ENCODE measurements at regions not wholly inside any gene's neighbourhood (a gene's known extent, or its start where the extent isn't known, plus 50 kb on each side); places are given as distances from the start of the nearest gene placed in this dataset.

DNA sequence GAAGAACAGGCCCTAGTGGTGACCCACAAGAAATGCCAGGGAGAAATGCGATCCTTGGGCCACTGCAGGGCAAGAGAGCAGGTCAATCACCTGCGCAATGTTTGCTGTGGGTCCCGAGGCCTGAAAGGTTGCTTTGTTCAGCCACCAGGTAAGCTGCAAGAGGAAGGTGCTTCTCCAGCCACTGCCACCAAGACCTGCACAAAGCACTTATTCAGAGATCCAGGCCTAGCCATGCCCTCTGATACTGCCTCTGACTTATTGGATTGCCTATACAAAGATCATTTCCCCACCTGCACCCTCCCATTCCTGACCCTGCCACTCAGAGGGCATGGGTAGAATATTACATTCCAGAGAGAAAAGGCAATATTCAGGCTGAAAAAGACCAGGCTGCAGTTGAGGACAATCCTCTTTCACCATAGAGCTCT is 349.4 kb upstream of the NFIA start:
- DNase-seq = no peak
- intact Hi-C loops (cut with micrococcal nuclease) = no loop called here
- TF ChIP-seq, protein P1, sequence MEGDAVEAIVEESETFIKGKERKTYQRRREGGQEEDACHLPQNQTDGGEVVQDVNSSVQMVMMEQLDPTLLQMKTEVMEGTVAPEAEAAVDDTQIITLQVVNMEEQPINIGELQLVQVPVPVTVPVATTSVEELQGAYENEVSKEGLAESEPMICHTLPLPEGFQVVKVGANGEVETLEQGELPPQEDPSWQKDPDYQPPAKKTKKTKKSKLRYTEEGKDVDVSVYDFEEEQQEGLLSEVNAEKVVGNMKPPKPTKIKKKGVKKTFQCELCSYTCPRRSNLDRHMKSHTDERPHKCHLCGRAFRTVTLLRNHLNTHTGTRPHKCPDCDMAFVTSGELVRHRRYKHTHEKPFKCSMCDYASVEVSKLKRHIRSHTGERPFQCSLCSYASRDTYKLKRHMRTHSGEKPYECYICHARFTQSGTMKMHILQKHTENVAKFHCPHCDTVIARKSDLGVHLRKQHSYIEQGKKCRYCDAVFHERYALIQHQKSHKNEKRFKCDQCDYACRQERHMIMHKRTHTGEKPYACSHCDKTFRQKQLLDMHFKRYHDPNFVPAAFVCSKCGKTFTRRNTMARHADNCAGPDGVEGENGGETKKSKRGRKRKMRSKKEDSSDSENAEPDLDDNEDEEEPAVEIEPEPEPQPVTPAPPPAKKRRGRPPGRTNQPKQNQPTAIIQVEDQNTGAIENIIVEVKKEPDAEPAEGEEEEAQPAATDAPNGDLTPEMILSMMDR (IDR thresholded peaks at IDR 0.05) = no peak
- Histone ChIP-seq H3K27me3 (ENCODE audit: control insufficient read depth in 2 of 2, insufficient read depth in 2 of 2, low read length in 2 of 2) (no peaks in the 10 kb centered on the region), H3K79me2 (ENCODE audit: insufficient read depth, low read length) (no peaks in the 10 kb centered on the region), H3K36me3 (replicated peaks in 1 of 2; ENCODE audit: control insufficient read depth in 1 of 2, insufficient read depth in 2 of 2, low read length in 2 of 2) (no peaks in the 10 kb centered on the region), H3K9me3 (replicated peaks in 1 of 2; ENCODE audit: control insufficient read depth in 1 of 2, insufficient read depth in 1 of 2, low read length in 2 of 2) (peaks cover 0 to 2% of the 10 kb centered on the region in 2 donors), H3K4me2 (replicated peaks; ENCODE audit: extremely low read depth, low read length, poor library complexity, severe bottlenecking) (no peak overlapping the region), H4K20me1 (ENCODE audit: insufficient read depth, low read length) (no peaks in the 10 kb centered on the region), H2AFZ (ENCODE audit: insufficient read depth, low read depth, low read length, poor library complexity, severe bottlenecking) (no peak overlapping the region), H3K4me3 (replicated peaks in 1 of 3; ENCODE audit: low read depth in 2 of 3, low read length in 3 of 3) (no peak overlapping the region), H3K9ac (ENCODE audit: insufficient read depth, low read length, poor library complexity, severe bottlenecking) (no peak overlapping the region), H3K4me1 (ENCODE audit: control insufficient read depth in 1 of 2, insufficient read depth in 2 of 2, low read length in 2 of 2) (no peaks in the 10 kb centered on the region), H3K27ac (ENCODE audit: low read depth in 1 of 2, low read length in 2 of 2) (no peak overlapping the region)
- WGBS (ENCODE audit: insufficient coverage) = 92% methylated on average over 3 of the region's 3 CpGs
- no peak overlapping the region for H3K27ac Mint-ChIP-seq
- H3K4me1 Mint-ChIP-seq = no peaks in the 10 kb centered on the region
- peaks cover 0 to 5% (median under 1%) of the 10 kb centered on the region in 7 donors for H3K9me3 Mint-ChIP-seq
- no peak overlapping the region for H3K4me3 Mint-ChIP-seq
- H3K36me3 Mint-ChIP-seq = no peaks in the 10 kb centered on the region
- peaks cover 0 to 2% (median 2%) of the 10 kb centered on the region in 3 donors for H3K27me3 Mint-ChIP-seq (ENCODE audit: low read depth in 3 of 3)

DNA sequence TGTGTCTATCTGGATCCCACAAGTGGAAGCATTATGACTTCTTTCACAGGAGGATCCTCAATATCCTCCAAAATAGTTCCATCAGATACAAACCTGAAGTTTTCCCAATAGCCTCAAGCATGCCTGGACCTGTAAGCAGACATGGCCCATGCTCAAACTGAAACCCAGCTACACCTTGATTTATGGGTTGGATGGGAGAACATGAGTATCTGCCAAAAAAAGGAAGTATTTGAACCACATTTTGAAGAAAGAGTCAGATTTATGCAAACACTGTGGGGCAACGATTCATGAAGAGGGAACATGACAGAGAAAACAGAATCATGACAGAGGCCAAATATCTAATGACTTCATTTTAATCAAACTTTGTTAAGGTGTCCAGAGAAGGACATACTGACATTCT is 351.0 kb upstream of the NFIA start:
- no peaks in the 10 kb centered on the region for H3K36me3 ChIP-seq (replicated peaks in 1 of 2; ENCODE audit: control insufficient read depth in 1 of 2, insufficient read depth in 2 of 2, low read length in 2 of 2)
- no peak overlapping the region for H2AFZ ChIP-seq (ENCODE audit: insufficient read depth, low read depth, low read length, poor library complexity, severe bottlenecking)
- intact Hi-C loops (cut with micrococcal nuclease) = no loop called here
- no peak overlapping the region for H3K9ac ChIP-seq (ENCODE audit: insufficient read depth, low read length, poor library complexity, severe bottlenecking)
- no peaks in the 10 kb centered on the region for H4K20me1 ChIP-seq (ENCODE audit: insufficient read depth, low read length)
- no peak overlapping the region for H3K27ac ChIP-seq (ENCODE audit: low read depth in 1 of 2, low read length in 2 of 2)
- WGBS (ENCODE audit: insufficient coverage) = no CpG with 5 or more reads among the region's 1 CpG
- H3K9me3 Mint-ChIP-seq = peaks cover 0 to 5% (median 0%) of the 10 kb centered on the region in 7 donors
- no peaks in the 10 kb centered on the region for H3K36me3 Mint-ChIP-seq
- H3K4me2 ChIP-seq (replicated peaks; ENCODE audit: extremely low read depth, low read length, poor library complexity, severe bottlenecking) = no peak overlapping the region
- no peaks in the 10 kb centered on the region for H3K4me1 ChIP-seq (ENCODE audit: control insufficient read depth in 1 of 2, insufficient read depth in 2 of 2, low read length in 2 of 2)
- TF ChIP-seq, protein P1 (IDR thresholded peaks at IDR 0.05) = no peak
- H3K4me3 ChIP-seq (replicated peaks in 1 of 3; ENCODE audit: low read depth in 2 of 3, low read length in 3 of 3) = no peak overlapping the region
- no peaks in the 10 kb centered on the region for H3K79me2 ChIP-seq (ENCODE audit: insufficient read depth, low read length)
- H3K9me3 ChIP-seq (replicated peaks in 1 of 2; ENCODE audit: control insufficient read depth in 1 of 2, insufficient read depth in 1 of 2, low read length in 2 of 2) = peaks cover 0 to 2% of the 10 kb centered on the region in 2 donors
- DNase-seq = no peak
- no peaks in the 10 kb centered on the region for H3K4me1 Mint-ChIP-seq
- H3K27ac Mint-ChIP-seq = no peak overlapping the region
- H3K27me3 ChIP-seq (ENCODE audit: control insufficient read depth in 2 of 2, insufficient read depth in 2 of 2, low read length in 2 of 2) = no peaks in the 10 kb centered on the region
- H3K4me3 Mint-ChIP-seq = no peak overlapping the region
- peaks cover 0 to 2% (median 2%) of the 10 kb centered on the region in 3 donors for H3K27me3 Mint-ChIP-seq (ENCODE audit: low read depth in 3 of 3)
